ENCODE measurements at regions not wholly inside any gene's neighbourhood (a gene's known extent, or its start where the extent isn't known, plus 50 kb on each side); places are given as distances from the start of the nearest gene placed in this dataset.
"Not testable (repeated sequence)": the region's sequence is repeated elsewhere in the genome, so short reads cannot be mapped to it uniquely, and the experiment has no call there.

DNA sequence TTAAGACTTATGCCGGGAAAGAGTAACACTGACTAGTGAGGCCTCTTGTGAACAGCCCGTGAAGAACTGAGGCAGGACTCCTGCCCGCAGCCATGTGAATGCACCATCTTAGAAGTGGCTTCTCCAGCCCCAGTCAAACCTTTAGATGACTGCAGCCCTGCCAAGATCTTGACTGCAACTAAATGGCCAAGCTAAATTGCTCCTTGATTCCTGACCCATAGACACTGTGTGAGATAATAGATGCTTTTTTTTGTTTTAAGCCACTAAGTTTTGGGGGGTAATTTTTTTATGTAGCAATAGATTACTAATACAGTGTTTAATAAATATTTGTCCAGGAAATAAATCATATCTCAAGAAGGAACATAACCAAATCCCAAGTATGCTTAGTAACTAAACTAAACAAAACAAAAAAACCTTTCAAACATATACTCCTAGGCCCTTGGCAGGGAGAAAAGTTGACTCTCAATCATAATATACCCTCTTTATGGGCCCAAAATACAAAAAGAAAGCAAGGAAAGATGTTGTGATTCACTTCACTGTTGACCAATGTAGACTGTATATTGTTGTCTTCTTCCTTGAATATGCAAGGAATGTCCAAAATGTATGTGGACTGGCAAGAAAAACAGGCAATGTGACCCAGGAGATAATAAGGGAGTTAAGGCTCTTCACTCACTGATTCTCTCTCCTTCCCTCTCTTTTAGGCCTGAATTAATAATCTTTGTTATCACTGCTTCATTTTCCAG, 79.7 kb upstream of the ZNF366 start:
- DNase-seq, result no peak

DNA sequence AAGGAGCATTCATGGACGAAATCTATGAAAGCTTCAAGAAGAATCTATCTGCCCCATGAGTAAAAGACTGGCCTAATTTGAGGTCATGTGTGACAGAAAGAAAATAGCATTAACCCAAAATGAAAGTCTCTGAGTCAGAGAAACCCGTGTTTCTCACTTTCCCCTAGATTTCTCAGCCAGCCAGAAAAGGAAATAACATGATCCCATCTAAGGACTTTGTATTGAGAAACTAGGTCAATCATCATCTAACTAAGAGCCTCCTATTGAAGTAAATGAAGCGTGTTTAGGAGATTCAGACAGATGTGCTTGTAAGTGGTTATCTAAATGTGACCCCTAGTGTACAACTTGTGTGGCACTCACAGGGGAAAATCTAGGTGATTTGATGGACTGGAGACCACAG, 77.3 kb upstream of the ZNF366 start:
- no peak for DNase-seq

DNA sequence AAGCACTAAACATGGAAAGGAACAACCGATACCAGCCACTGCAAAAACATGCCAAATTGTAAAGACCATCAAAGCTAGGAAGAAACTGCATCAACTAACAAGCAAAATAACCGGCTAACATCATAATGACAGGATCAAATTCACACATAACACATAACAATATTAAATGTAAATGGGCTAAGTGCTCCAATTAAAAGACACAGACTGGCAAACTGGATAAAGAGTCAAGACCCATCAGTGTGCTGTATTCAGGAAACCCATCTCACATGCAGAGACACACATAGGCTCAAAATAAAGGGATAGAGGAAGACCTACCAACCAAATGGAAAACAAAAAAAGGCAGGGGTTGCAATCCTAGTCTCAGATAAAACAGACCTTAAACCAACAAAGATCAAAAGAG, 72.1 kb upstream of the ZNF366 start:
- DNase-seq, result not testable (repeated sequence)

DNA sequence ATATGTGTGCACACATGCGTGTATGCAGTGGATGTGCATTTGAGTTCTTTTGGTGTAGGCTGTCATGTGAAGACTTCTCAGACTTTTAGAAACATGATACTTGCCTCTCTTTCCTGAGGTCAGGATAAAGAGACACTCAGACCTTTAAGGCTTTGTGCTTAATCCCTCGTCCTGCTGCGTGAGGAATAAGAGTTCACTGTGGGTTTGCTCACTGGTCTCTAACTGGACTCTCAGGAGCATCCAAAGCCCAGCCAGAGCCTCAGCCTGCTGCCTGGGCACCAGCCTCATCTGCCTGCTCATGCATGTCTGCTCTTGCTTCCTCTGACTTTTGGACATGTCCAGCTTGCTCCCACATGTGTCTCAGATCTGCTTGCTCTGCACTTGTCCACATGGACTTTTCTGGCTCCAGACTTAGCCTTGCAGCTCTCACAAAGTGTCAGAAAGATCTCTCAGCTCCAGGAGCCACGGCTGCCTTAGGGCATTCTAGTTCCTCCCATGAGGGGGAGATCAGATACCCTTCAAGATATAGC, 65.1 kb upstream of the ZNF366 start:
- DNase-seq, result no peak

DNA sequence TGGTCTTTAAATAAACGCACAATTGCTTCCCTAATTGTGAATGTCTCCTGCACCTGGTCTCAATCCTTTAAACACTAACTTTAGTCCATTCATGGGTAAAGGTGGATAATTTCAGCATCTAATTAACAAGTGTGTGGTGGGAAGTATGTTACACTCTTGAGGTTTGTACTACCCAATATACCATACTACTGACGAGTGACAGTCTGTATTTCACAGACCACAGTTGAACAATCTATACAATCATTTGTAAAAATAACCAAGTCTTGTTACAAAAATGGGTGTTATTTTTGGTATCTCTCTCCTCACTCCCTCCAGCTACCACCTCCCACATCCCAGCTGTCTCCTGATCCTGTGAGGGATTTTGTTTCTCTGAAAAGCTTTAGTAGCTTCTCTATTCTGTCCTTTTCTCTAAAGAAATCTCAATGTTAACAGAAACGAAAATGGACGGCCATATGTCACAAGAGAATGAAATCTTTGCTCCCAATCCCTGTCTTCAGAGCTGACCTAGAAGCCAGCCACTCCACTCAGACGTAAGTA, 62.3 kb upstream of the ZNF366 start:
- DNase-seq, result no peak

DNA sequence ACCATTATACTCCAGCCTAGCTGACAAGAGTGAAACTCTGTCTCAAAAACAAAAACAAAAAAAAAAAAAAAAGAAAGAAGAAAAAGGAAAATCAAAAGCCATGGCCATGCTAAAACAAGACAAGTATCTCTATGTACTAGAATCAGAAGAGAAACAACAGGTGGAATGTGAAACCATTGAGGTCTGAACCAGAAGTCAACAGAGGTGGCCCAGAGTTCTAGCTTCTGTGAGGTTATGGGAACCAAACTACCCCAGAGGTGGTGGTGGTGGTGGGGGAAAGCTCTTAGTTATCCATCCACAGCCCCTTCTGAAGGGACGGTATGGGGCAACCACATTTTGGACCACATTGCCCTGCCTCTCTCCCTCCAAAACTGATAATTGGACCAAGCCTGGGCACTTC, 59.5 kb upstream of the ZNF366 start:
- DNase-seq, result no peak

DNA sequence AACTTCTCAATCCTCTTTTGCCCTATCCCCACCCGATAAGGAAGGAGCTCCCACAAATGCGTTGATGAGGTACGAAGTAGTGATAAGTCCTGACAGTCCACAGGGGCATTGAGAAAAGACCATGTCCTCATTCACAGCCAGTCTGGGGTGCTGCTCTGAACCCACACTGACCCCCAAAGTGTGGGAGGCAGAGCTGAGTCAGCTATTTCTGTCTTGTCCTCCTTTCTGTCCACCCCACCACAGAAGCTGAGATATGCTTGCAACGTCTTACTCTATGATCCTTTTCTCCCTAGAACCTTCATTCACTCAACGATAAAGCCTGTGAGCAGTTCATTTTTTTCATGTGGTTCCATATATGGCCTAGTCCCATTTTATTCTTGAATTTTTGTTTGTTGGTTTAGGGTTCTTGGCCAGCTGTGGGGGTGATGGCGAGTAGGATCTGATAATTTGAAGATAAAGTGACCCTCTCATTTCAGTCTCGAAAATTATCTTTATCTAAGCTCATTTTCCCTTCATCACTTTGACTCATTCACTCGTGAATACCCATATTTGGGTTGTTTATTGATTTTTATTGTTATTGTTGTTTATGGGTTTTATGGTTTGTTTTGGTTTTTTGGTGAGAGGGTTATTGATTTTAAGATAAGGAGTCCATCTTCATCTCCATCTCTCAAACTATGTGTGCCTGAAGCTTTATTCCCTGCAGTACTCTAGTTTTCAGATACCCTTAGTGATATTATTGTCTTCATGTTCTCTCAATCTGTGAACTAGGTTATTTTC, 58.5 kb upstream of the ZNF366 start:
- no peak for DNase-seq

DNA sequence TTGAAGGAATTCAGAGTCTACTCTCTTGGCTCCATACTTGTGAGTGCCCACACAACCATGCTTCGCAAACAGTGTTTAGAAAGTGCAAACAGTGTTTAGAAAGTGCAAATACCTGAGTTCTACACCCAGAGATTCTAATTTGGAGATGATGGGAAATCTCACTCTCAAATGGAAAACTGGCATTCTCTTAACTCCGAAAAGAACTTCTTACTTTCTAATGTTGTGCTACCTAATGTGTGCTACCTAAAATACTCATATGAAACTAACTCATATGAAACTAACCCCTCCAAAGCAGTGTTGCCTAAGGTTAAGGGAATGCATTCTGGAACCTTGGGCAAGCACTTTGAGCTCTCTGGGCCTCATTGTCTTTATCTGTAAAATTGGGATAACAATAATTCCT, 55.5 kb upstream of the ZNF366 start:
- no peak for DNase-seq

DNA sequence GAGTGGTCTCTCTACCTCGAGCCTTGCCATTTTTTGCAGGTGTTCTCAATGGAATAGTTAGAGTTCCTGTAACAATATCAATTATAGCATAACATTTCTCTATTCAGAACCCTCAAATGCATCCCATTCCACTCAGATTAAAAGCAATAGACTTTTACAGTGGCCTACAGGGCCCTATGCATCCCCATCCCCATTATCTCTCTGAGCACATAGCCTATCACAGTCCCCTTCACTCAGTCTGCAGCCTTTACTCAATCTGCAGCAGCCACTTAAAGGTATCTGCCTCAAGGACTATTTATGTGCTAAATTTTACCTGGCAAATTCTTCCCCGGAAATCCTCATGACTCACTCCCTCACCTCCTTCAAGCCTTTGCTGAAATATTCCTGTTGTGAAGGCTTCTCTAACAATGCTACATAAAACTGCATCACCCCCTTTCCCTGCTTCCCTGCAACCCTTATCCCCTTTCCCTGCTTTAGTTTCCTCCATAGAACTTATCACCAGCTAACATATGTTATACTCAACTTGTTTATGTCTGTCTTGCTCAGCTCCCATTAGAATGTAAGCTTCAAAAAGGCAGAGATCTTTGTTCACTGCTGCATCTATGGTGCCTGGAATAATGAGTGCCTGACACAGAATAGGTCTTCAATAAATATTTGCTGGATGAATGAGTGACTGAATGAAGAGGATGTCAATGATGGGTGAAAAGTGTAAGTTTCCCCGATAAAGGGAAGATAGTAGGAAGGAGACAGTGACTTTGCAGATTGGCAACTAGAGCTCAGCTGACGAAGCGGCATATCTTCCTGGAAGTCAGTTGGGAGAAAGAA, 54.1 kb upstream of the ZNF366 start:
- DNase-seq, result no peak

DNA sequence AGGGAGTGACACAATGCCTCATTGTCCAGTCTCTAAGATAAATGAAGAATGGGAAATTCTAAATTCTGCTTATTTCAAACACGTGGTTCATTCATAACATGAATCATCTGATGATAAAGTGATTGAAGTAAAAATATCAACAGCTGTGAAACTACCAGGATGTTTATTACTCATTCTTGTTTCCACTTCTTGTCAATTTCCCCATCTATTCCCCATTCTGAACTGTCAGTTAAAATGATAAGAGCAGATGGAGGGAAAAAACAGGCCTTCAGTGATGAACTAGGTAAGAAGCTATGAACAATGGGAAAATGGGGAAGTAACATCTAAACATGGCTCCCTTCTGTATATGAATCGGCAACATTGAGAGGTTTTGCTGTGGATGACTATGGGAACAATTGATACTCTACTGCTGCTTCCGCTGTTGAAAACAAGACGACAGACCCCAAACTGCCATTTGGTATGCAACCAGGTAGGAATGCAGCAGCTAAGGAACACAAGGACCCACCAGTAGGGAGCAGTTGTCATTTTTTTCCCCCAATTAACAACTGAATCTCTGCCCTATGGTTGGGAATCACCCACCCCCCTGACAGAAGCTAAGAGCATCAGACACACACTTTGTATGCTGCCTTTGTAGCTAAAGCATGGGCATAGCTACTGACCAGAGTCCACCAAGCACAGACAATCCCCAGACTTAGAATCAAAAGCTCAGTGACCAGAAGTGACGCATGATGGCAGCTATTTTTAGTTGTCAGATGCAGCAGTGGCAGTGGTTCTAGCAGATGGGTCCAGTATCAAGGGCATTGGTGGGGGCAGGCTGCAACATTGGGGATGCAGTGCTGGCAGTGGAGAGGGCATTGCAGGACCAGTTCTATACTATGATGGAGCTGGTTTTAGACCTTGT, 52.9 kb upstream of the ZNF366 start:
- no peak for DNase-seq

DNA sequence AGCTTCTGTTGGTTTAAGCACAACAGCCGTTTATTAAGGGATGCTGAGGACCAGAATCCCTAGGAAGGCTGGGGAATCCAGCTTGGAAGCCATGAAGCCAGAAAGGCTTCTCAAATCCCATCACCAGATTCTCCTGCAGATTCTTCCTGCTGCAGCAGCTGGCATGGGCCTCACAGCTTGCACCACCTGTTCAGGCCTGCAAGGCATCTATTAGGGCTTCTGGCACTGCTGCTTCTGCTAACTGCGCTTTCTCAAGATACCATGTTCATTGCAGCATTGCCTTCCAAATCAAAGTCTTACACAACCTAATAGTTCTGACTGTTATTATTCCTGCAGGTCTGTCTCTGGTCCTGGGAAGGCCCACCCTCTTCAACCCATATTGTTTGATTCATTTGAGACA, 51.2 kb upstream of the ZNF366 start:
- no peak for DNase-seq

DNA sequence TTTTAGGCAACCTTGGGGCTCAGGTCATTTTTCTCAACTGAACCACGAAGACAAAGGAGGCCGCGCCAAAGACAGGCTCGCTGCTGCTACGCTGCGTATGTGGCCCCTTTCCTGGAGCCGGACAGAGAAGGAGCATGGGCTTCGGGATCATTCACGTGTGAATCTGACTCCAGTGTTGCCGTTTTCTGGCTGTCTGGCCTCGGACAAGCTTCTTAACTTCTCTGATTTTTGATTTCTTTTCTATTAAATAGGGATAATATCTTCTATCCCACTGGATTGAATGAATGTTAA, 50.8 kb upstream of the ZNF366 start:
- no peak for DNase-seq

DNA sequence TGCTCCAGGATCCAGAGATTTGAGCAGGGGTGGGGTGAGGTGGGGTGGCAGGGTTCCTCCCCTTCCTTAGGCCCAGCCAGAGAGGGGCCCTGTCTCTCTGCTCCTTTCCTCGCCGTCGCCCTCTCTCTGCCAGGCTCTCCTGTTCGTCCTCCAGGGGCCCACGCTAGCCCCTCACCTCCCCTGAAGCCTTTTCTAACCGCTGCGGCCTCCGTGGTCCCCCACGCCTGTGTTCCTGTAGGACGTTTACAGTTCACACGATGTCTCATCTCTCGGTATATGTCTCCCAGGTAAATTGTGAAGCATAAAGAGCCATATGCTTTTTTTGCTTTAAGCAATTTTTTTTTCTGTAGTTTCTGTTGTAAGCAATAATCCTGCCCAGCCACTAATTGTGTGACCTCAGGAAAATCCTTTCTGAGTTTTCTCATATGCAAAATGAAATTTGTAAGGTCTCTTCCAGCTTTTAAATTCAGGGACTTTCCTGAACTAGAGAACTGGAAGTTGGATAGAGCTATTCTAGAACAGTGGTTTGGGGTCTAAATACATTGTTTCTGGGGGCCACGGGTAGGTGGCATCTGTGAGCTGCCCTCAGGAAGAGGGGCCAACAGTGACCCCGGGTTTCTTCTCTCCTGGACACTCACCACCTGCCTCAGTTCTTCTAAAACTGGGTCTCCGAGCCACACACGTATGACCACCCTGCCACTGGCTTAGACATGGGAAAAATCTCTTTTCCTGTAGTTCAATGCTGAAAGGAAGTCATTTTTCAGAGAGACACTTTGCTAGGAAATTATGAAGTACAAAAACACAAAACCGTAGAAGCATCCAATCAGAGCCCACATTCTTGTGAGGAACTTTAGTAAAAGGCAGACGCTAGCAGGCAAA, 50.2 kb upstream of the ZNF366 start:
- no peak for DNase-seq

Data from stimulated activated CD4-positive, alpha-beta T cell treated with anti-CD3 and anti-CD28 coated beads, Interleukin-12 subunit alpha, Interleukin-12 subunit beta, amount 100 ng/mL, for 4 hours (primary cell).